CD4-positive, alpha-beta T cell treated with Interleukin-6 for 4 hours (primary cell): ENCODE measurements at regions not wholly inside any gene's neighbourhood (a gene's known extent, or its start where the extent isn't known, plus 50 kb on each side); places are given as distances from the start of the nearest gene placed in this dataset.

ENCODE experiments used
- DNase-seq: peaks from one replicate; pipeline ENCODE4 v3.0.0-alpha.2; 2020; ENCODE audit warnings: mixed read lengths

GRCh38 chr4:53805291-53805690, 214.0 kb upstream of the LNX1 start:
- DNase-seq: no peak

GRCh38 chr4:53804719-53805118, 213.4 kb upstream of the LNX1 start:
- peak; percentile 5 for DNase-seq

GRCh38 chr4:53802500-53802899, 211.2 kb upstream of the LNX1 start:
- DNase-seq: no peak

GRCh38 chr4:53801373-53801772, 210.1 kb upstream of the LNX1 start:
- no peak for DNase-seq

GRCh38 chr4:53800741-53801140, 209.5 kb upstream of the LNX1 start:
- DNase-seq: no peak

GRCh38 chr4:53793096-53793495, 201.8 kb upstream of the LNX1 start:
- no peak for DNase-seq

- DNase-seq: no peak
These were observed 199.0 kb upstream of the LNX1 start for GRCh38 chr4:53790286-53790685.

- DNase-seq: no peak
These were observed 197.3 kb upstream of the LNX1 start for GRCh38 chr4:53788621-53789020.

GRCh38 chr4:53788011-53788410, 196.7 kb upstream of the LNX1 start:
- no peak for DNase-seq

GRCh38 chr4:53786632-53787031, 195.3 kb upstream of the LNX1 start:
- no peak for DNase-seq

- no peak for DNase-seq
These were observed 194.7 kb upstream of the LNX1 start for GRCh38 chr4:53785996-53786395.

- no peak for DNase-seq
These were observed 192.8 kb upstream of the LNX1 start for GRCh38 chr4:53784112-53784511.

GRCh38 chr4:53783208-53783859, 192.0 kb upstream of the LNX1 start:
- no peak for DNase-seq

- no peak for DNase-seq
These were observed 191.2 kb upstream of the LNX1 start for GRCh38 chr4:53782458-53782845.

GRCh38 chr4:53781629-53782457, 190.6 kb upstream of the LNX1 start:
- no peak for DNase-seq

- DNase-seq: no peak
These were observed 189.6 kb upstream of the LNX1 start for GRCh38 chr4:53780736-53781400.

- DNase-seq: no peak
These were observed 187.7 kb upstream of the LNX1 start for GRCh38 chr4:53779025-53779424.

- no peak for DNase-seq
These were observed 186.9 kb upstream of the LNX1 start for GRCh38 chr4:53778155-53778554.

- DNase-seq: no peak
These were observed 186.1 kb upstream of the LNX1 start for GRCh38 chr4:53777244-53777984.

- no peak for DNase-seq
These were observed 184.9 kb upstream of the LNX1 start for GRCh38 chr4:53776141-53776540.

GRCh38 chr4:53775381-53775780, 184.1 kb upstream of the LNX1 start:
- no peak for DNase-seq

GRCh38 chr4:53771326-53771725, 180.0 kb upstream of the LNX1 start:
- no peak for DNase-seq

GRCh38 chr4:53767482-53767881, 176.2 kb upstream of the LNX1 start:
- no peak for DNase-seq
